H9 (cell line): ENCODE measurements at regions not wholly inside any gene's neighbourhood (a gene's known extent, or its start where the extent isn't known, plus 50 kb on each side); places are given as distances from the start of the nearest gene placed in this dataset.

ENCODE experiments used
- DNase-seq: peaks from one replicate; pipeline ENCODE4 v3.0.0-alpha.2; 2017
- H2AFZ ChIP-seq: one replicate; pipeline ENCODE4 v1.6.1; 2013; ENCODE audit warnings: mild to moderate bottlenecking, low read length, control low read depth, moderate library complexity
- H2AK5ac ChIP-seq: 2 replicates; pipeline ENCODE4 v1.6.1; 2013; ENCODE audit warnings: low read length, control low read depth, mixed read lengths; ENCODE audit not compliant: insufficient read length
- H2BK120ac ChIP-seq: one replicate; pipeline ENCODE4 v1.6.1; 2013; ENCODE audit warnings: low read depth, mild to moderate bottlenecking, low read length, control low read depth, inconsistent platforms; ENCODE audit not compliant: poor library complexity, severe bottlenecking
- H2BK12ac ChIP-seq: 2 replicates; pipeline ENCODE4 v1.6.1; 2013; ENCODE audit warnings: low read length, control low read depth, mixed read lengths, low read depth; ENCODE audit not compliant: insufficient read length
- H2BK15ac ChIP-seq: 2 replicates; pipeline ENCODE4 v1.6.1; 2013; ENCODE audit warnings: low read depth, low read length, control low read depth
- H2BK20ac ChIP-seq: one replicate; pipeline ENCODE4 v1.6.1; 2013; ENCODE audit warnings: low read depth, mild to moderate bottlenecking, low read length, control low read depth, inconsistent platforms; ENCODE audit not compliant: poor library complexity, severe bottlenecking
- H2BK5ac ChIP-seq: 2 replicates; pipeline ENCODE4 v1.6.1; 2013; ENCODE audit warnings: low read length, control low read depth, mixed read lengths; ENCODE audit not compliant: insufficient read length
- H3K14ac ChIP-seq: 2 replicates; pipeline ENCODE4 v1.6.1; 2013; ENCODE audit warnings: low read length, control low read depth; ENCODE audit not compliant: insufficient read depth
- H3K18ac ChIP-seq: 2 replicates; pipeline ENCODE4 v1.6.1; 2013; ENCODE audit warnings: low read depth, mild to moderate bottlenecking, mixed read lengths, low read length, control low read depth; ENCODE audit not compliant: insufficient read length
- H3K23ac ChIP-seq: 2 replicates; pipeline ENCODE4 v1.6.1; 2013; ENCODE audit warnings: low read length, control low read depth, mixed read lengths, low read depth; ENCODE audit not compliant: insufficient read length
- H3K23me2 ChIP-seq: 2 replicates; pipeline ENCODE4 v1.6.1; 2013; ENCODE audit warnings: low read depth, mild to moderate bottlenecking, mixed read lengths, low read length, control low read depth; ENCODE audit not compliant: insufficient read length, poor library complexity, severe bottlenecking
- H3K27ac ChIP-seq: 2 replicates; pipeline ENCODE4 v1.5.1; 2013; ENCODE audit warnings: low read length, control low read depth, mixed read lengths, low read depth; ENCODE audit not compliant: insufficient read length
- H3K27me3 ChIP-seq: 2 replicates; pipeline ENCODE4 v1.6.1; 2013; ENCODE audit warnings: low read length, control low read depth, inconsistent platforms; ENCODE audit not compliant: insufficient read depth
- H3K4ac ChIP-seq: 2 replicates; pipeline ENCODE4 v1.6.1; 2013; ENCODE audit warnings: low read depth, mild to moderate bottlenecking, control low read depth, inconsistent platforms, low read length, moderate library complexity
- H3K4me1 ChIP-seq: 2 replicates; pipeline ENCODE4 v1.6.1; 2013; ENCODE audit warnings: low read length, control low read depth, inconsistent platforms; ENCODE audit not compliant: insufficient read depth
- H3K4me2 ChIP-seq: 2 replicates; pipeline ENCODE4 v1.6.1; 2013; ENCODE audit warnings: low read length, control low read depth, mixed read lengths; ENCODE audit not compliant: insufficient read length, insufficient read depth
- H3K56ac ChIP-seq: 2 replicates; pipeline ENCODE4 v1.6.1; 2013; ENCODE audit warnings: low read depth, mild to moderate bottlenecking, mixed read lengths, low read length, control low read depth; ENCODE audit not compliant: insufficient read length
- H3K79me1 ChIP-seq: 2 replicates; pipeline ENCODE4 v1.6.1; 2013; ENCODE audit warnings: low read depth, mild to moderate bottlenecking, moderate library complexity, low read length, control low read depth, inconsistent platforms; ENCODE audit not compliant: insufficient read depth, poor library complexity, severe bottlenecking
- H3K79me2 ChIP-seq: 2 replicates; pipeline ENCODE4 v1.6.1; 2013; ENCODE audit warnings: low read length, control low read depth, inconsistent platforms; ENCODE audit not compliant: insufficient read depth
- H3K9ac ChIP-seq: 2 replicates; pipeline ENCODE4 v1.6.1; 2013; ENCODE audit warnings: low read length, control low read depth, mixed read lengths; ENCODE audit not compliant: insufficient read length; ENCODE audit errors: extremely low read depth
- H3K9me3 ChIP-seq: one replicate; pipeline ENCODE4 v1.6.1; 2013; ENCODE audit warnings: low read depth, low read length, inconsistent platforms; ENCODE audit not compliant: control insufficient read depth
- H3T11ph ChIP-seq: one replicate; pipeline ENCODE4 v1.6.1; 2013; ENCODE audit warnings: mild to moderate bottlenecking, low read length, control low read depth, inconsistent platforms
- H4K20me1 ChIP-seq: one replicate; pipeline ENCODE4 v1.6.1; 2013; ENCODE audit not compliant: control insufficient read depth, insufficient read length, insufficient read depth
- H4K5ac ChIP-seq: 2 replicates; pipeline ENCODE4 v1.6.1; 2013; ENCODE audit warnings: low read depth, mild to moderate bottlenecking, mixed read lengths, low read length, control low read depth; ENCODE audit not compliant: insufficient read length
- H4K8ac ChIP-seq: replicated peaks from 2 replicates; pipeline ENCODE4 v1.6.1; 2013; ENCODE audit warnings: low read length, control low read depth, mixed read lengths, low read depth; ENCODE audit not compliant: insufficient read length
- H4K91ac ChIP-seq: 2 replicates; pipeline ENCODE4 v1.6.1; 2013; ENCODE audit warnings: low read depth, mild to moderate bottlenecking, moderate library complexity, mixed read lengths, low read length, control low read depth; ENCODE audit not compliant: insufficient read length
- H3K27ac Mint-ChIP-seq, 3 experiments: 2 replicates in 2 of 3; 3 replicates in 1 of 3; pipeline ENCODE4 v1.8.0; 2020 to 2021; ENCODE audit warnings: mixed read lengths in 3 of 3, mild to moderate bottlenecking in 1 of 3, moderate library complexity in 1 of 3
- H3K27me3 Mint-ChIP-seq: 2 replicates; pipeline ENCODE4 v1.8.0; 2021; ENCODE audit warnings: low read depth, mild to moderate bottlenecking, moderate library complexity, mixed read lengths
- H3K36me3 Mint-ChIP-seq, 3 experiments: 2 replicates in 2 of 3; 3 replicates in 1 of 3; pipeline ENCODE4 v1.8.0; 2020 to 2021; ENCODE audit warnings: low read depth in 3 of 3, mixed read lengths in 3 of 3; ENCODE audit not compliant: insufficient read depth in 1 of 3
- H3K4me1 Mint-ChIP-seq, 2 experiments: 2 replicates each; pipeline ENCODE4 v1.8.0; 2020; ENCODE audit warnings: mixed read lengths in 2 of 2
- H3K4me3 Mint-ChIP-seq, 2 experiments: 2 replicates in 1 of 2; 3 replicates in 1 of 2; pipeline ENCODE4 v1.8.0; 2020 to 2021; ENCODE audit warnings: mild to moderate bottlenecking in 2 of 2, mixed read lengths in 2 of 2, moderate library complexity in 1 of 2
- H3K9me3 Mint-ChIP-seq, 2 experiments: 2 replicates in 1 of 2; 3 replicates in 1 of 2; pipeline ENCODE4 v1.8.0; 2020; ENCODE audit warnings: mild to moderate bottlenecking in 2 of 2, mixed read lengths in 2 of 2, moderate library complexity in 1 of 2
- WGBS: extraction: QIAGEN DNeasy Blood & Tissue Kit; methylation state at CpG from one replicate; pipeline ENCODE4 v1.1.7; 2013; ENCODE audit warnings: missing lambda C conversion rate, low lambda C conversion rate, mixed read lengths; ENCODE audit not compliant: insufficient read length; ENCODE audit errors: extremely low coverage; 5-methylcytosine and 5-hydroxymethylcytosine counted together
- TF ChIP-seq, protein P1 (sequence below): fragments of 200-600 bp; sonication (generic); conservative IDR thresholded peaks from 3 replicates; pipeline ENCODE4 v1.8.0; 2021; ENCODE audit warnings: antibody characterized with exemption, mild to moderate bottlenecking

DNA sequence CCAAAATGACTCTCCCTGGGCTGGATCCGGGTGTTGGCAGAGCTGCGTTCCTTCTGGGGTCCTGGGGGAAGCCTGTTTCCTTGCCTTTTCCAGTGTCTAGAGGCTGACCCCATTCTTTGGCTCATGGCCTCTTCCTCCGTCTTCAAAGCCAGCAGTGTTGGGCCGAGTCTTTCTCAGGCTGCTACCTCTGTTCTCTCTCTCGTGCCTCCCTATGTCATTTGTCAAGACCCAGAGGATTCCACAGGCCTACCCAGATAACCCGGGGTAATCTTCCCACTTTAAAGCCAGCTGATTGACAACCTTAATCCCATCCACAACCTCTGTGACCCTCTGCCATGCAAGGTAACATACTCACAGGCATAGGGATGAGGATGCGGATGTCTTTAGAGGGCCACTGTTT is 55.0 kb upstream of the KCNMB1 start:
- Histone ChIP-seq H3K23ac (no peak overlapping the region), H2AFZ (no peak overlapping the region), H2BK120ac (no peak overlapping the region), H3K27ac (no peak overlapping the region), H3K14ac (no peak overlapping the region), H4K91ac (no peak overlapping the region), H3K4me1 (no peaks in the 10 kb centered on the region; the same call in 1 of the 2 replicates), H3K9ac (no peak overlapping the region), H4K8ac (no peak overlapping the region), H3K9me3 (no peaks in the 10 kb centered on the region), H3K4ac (no peak overlapping the region), H3K79me1 (no peaks in the 10 kb centered on the region), H2BK12ac (no peak overlapping the region), H2BK15ac (no peak overlapping the region), H2BK5ac (no peak overlapping the region), H3K79me2 (no peaks in the 10 kb centered on the region), H3K27me3 (no peaks in the 10 kb centered on the region), H3K18ac (no peak overlapping the region), H3K4me2 (no peak overlapping the region), H4K20me1 (no peaks in the 10 kb centered on the region), H3K56ac (no peak overlapping the region), H3T11ph (no peak overlapping the region), H2AK5ac (no peak overlapping the region), H3K23me2 (no peaks in the 10 kb centered on the region), H4K5ac (no peak overlapping the region), H2BK20ac (no peak overlapping the region)
- WGBS, result no CpG with 5 or more reads among the region's 7 CpGs
- Mint-ChIP-seq H3K4me3 (no peak overlapping the region), H3K27me3 (peaks cover 7% of the 10 kb centered on the region; the same call in 1 of the 2 replicates), H3K36me3 (peaks cover 4 to 6% (median 5%) of the 10 kb centered on the region in 3 experiments; a peak in 5 of 7 replicates), H3K9me3 (peaks cover 12 to 14% of the 10 kb centered on the region in 2 experiments), H3K27ac (0 out of 7 replicates have a peak overlapping the region, but pooled peaks of 1 of the 3 experiments have one; percentile 20), H3K4me1 (peaks cover 25 to 33% of the 10 kb centered on the region in 2 experiments)
- TF ChIP-seq, protein P1, sequence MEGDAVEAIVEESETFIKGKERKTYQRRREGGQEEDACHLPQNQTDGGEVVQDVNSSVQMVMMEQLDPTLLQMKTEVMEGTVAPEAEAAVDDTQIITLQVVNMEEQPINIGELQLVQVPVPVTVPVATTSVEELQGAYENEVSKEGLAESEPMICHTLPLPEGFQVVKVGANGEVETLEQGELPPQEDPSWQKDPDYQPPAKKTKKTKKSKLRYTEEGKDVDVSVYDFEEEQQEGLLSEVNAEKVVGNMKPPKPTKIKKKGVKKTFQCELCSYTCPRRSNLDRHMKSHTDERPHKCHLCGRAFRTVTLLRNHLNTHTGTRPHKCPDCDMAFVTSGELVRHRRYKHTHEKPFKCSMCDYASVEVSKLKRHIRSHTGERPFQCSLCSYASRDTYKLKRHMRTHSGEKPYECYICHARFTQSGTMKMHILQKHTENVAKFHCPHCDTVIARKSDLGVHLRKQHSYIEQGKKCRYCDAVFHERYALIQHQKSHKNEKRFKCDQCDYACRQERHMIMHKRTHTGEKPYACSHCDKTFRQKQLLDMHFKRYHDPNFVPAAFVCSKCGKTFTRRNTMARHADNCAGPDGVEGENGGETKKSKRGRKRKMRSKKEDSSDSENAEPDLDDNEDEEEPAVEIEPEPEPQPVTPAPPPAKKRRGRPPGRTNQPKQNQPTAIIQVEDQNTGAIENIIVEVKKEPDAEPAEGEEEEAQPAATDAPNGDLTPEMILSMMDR, result no peak
- DNase-seq, result no peak
